GM18499 (cell line): ENCODE measurements at regions not wholly inside any gene's neighbourhood (a gene's known extent, or its start where the extent isn't known, plus 50 kb on each side); places are given as distances from the start of the nearest gene placed in this dataset.

Source experiments
- ATAC-seq: cut with Tn5 transposase; IDR thresholded peaks from one replicate; pipeline ENCODE4 v1.9.1; 2021; ENCODE audit warnings: moderate number of reproducible peaks; ENCODE audit not compliant: insufficient read depth, unreplicated experiment

DNA sequence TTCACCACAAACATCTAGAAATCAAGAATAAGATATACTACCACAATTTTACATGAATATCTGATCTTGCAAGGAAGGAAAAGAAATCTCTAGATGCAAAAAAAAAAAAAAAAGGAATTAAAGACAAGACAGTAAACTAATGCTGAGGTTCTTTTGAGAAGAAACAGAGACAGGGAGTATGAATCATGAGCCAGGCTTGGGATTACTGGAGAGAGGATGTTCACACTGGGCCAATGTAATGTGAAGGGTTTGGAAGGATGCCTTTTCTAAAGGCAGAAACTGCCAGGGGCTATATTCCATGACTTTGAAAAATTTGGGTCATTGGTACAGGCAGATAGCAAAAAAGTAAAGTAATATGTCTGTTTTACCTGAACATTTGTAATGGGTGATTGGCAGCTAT, 573.0 kb upstream of the IGFBP3 start:
- ATAC-seq = no peak

GRCh38 chr7:46493196-46493595, 572.1 kb upstream of the IGFBP3 start:
- no peak for ATAC-seq

DNA sequence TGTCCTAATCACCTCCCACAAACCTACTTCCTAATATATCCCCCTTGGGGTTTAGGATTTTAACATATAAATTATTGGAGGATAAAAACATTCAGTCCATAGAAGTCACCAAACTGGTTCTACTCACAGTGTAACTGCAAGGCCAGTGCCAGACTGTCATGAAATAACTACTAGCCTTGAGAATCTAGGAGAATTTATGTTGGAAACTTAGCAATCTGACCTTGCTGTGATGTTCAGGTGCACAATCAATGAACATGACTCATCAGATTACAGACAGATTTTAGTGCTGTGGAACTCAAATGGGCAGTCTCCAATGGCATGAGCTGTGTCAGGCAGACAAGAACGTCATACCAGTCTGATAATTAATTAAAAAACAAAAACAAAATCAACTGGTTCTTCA, 571.4 kb upstream of the IGFBP3 start:
- ATAC-seq = no peak

DNA sequence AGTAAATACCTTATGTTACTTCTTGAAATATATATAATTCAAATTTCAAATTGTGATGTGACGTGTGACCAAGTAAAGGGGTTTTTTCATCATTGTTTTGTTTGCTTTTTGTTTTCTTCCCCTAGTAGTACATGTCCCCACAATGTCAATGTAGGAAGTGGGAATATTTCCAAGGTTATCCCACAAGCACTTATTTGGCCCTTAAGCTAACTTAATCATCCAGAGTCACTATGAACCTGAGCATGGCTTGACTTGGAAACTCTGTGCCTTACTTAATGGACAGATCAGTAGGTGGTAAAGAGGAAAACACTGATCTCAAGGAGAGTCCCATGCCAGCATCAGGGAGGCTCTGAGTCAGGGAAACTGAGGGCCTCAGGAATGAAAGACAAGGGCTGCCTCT, 569.3 kb upstream of the IGFBP3 start:
- ATAC-seq = no peak

- ATAC-seq = no peak
Measured at GRCh38 chr7:46489106-46489505, 568.0 kb upstream of the IGFBP3 start.

DNA sequence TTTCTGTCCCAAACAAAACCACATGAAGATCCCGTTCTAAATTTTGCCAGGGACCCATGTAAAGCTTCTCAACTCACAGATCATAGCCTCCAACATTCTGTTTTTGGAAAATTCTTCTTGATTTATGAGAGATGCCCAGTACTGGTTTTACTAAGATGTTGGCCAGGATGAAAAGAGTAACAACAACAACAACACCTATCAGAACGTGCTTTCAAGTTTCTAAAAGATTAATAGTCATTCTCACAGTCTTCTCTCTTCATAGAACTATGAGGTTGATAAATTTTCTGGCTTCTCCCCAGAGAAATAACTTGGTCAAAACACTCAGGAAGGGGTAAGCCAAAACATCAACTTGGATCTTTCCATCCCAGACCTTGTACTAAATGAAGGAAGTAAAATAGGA, 567.5 kb upstream of the IGFBP3 start:
- no peak for ATAC-seq

GRCh38 chr7:46486256-46487206, 565.5 kb upstream of the IGFBP3 start:
- ATAC-seq = no peak

GRCh38 chr7:46485481-46486065, 564.5 kb upstream of the IGFBP3 start:
- ATAC-seq = no peak

DNA sequence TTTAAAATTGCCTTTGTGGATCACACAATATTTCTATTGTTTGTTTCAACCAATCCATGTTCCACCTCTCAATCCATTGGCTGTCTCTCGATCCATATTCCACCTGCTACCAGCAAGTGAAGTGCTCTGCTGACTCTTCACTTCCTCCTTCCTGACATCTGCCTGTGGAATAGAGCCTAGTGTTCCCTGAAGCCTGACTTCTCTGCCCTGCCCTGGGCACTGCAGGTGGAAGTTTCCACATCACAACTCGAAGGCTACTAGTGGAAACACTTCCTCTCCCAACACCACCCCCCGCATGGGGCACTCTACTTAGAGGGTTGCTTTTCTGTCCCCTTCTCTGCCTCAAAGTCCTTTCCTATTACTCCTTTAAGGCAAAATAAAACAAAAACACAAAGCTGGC, 563.8 kb upstream of the IGFBP3 start:
- no peak for ATAC-seq

- no peak for ATAC-seq
Measured at GRCh38 chr7:46480619-46481018, 559.5 kb upstream of the IGFBP3 start.

DNA sequence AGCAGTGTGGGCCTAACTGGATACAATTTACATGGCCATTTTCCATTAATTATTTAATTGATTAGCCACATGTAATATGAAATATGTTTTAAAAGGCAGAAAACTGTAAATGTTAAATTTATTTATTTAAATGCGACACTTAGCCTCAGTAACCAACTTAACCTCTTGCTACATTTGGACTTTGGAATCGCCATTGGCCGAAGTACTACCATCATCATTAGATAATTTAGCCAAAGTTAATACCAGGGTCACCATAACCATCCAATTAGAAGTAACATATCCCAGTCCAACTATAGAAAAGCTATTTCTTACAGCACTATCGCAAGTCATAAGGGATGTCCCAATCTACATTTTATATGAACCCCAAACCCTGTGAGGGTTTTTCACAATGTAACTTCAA, 558.6 kb upstream of the IGFBP3 start:
- ATAC-seq = no peak

GRCh38 chr7:46478046-46478445, 557.0 kb upstream of the IGFBP3 start:
- no peak for ATAC-seq

DNA sequence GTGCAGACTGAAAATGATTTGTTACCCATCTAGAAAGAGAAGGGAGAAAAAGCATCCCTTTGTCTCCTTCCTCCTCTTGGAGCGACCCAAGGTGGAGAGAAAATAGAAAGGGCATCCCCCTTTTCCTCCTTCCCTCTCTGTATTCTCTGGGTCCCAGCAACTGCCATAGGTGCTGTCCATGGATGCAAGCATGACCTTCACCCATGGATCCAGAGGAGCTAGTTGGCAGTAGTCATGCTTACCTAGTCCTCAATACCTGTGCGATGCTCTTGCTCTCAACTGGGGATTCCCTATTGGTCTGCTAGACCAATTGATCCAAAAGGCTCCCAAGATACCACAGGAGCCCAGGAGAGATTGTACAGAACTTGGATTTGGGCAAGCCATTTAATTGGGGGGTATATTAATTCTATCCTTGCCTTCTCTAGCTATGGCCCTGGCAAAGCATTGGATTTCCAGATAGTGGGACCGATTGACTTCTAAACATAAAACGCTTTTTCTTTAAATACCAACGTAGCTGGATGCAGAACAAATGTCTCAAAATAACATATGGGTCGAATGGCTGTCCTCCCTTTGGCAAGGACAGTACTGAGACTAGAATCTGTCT, 547.8 kb upstream of the IGFBP3 start:
- no peak for ATAC-seq

DNA sequence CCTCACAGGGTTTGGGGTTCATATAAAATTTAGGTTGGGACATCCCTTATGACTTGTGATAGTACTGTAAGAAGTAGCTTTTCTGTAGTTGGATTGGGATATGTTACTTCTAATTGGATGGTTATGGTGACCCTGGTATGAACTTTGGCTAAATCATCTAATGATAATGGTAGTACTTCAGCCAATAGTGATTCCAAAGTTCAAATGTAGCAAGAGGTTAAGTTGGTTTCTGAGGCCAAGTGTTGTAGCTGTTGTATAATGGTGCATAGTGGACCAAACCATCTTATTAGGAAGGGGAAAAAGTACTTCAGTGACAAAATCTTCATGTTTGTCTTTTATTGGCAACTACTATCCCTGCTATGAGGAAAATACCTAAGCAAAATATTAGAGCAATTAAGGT, 542.1 kb upstream of the IGFBP3 start:
- no peak for ATAC-seq

DNA sequence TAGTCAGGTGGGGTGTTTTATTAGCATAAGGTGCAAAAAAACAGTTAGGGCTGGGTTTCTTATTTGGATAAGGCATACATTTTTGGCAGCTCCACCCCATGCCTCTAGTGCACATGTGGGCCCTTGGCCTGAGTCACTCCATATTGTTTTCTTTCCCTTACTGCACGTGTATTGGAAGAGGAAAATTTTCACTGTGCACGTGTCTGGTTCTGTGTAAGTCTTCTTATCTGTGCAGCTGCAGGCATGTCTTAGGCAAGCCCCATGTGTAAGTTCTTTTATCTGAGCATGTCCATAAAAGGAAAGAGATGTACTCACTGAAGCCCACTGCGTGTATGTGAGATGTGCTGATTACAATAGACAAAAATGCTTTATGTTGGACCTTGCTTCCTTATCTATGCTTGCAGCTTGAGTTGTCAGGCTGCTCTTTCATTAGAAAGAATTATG, 540.3 kb upstream of the IGFBP3 start:
- no peak for ATAC-seq

DNA sequence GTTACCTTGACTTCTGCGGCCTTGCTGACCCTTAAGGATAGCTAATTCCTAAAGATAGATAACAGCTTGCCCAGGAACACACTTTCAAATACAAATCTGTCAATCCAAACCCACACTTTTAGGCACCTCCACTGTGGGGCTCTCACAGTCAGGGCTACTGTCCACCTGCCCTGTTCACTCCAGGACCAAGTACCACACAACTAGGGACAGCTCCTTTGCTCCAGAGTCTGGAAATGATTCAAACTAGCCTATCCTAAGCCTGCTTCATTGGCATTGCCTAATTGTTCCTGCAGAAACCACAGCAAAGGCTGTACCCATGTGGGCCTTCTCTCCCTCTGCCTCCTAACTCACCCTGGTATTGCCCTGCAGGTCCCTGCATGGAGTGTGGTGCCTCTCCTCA, 538.9 kb upstream of the IGFBP3 start:
- no peak for ATAC-seq

- no peak for ATAC-seq
Measured at GRCh38 chr7:46454816-46455215, 533.7 kb upstream of the IGFBP3 start.

DNA sequence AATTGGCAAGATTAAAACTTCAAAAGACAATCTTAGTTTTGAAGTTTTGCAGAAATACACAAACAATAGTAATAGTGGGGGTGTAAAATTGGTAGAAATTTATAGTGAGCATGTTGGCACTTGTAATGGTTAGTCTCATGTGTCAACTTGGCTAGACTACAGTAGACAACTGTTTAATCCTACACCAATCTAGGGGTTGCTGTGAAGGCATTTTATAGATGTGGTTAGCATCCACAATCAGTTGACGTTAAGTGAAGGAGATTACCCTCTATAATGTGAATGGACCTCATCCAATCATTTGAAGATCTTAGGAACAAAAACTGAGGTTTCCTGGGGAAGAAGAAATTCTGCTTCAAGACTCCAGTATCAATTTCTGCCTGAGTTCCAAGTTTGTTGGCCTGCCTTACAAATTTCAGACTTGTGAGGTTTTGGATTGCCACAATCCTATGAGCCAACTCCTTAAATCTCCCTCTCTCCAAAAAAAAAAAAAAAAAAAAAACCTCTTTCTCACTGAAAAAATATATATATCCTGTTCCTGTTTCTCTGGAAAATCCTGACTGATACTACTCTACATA, 531.6 kb upstream of the IGFBP3 start:
- ATAC-seq = no peak

GRCh38 chr7:46451846-46452245, 530.8 kb upstream of the IGFBP3 start:
- no peak for ATAC-seq

GRCh38 chr7:46450886-46451285, 529.8 kb upstream of the IGFBP3 start:
- no peak for ATAC-seq

DNA sequence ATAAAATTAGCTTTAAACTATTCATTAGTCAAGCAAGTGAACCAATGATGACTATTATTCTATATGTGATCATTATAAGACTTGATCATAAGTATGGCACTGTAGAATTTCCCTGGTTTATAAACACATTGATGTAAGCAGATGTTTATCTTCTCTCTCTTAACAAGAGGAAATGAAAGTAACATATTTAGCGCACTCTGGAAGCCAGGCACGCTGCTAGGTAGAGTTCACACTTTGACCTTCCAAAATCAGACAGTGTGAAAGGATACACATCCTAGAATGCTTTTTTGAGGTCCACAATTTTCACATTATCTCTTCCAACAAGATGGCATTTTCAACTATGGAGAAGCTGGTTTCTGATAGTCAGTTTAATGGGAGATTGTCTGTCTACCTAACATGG, 529.4 kb upstream of the IGFBP3 start:
- no peak for ATAC-seq
